ENCODE measurements at regions not wholly inside any gene's neighbourhood (a gene's known extent, or its start where the extent isn't known, plus 50 kb on each side); places are given as distances from the start of the nearest gene placed in this dataset.

- TF ChIP-seq CTCF (IDR thresholded peaks at IDR 0.05) (no peak), EZH2 (IDR thresholded peaks at IDR 0.05) (peak; percentile 48), EZH2phosphoT487 (IDR thresholded peaks at IDR 0.05) (no peak)
Measured at GRCh38 chr2:143936848-143937722, 582.8 kb downstream of the ZEB2 start.

Measured in neural progenitor cell (in vitro differentiated cells).